ENCODE measurements at regions not wholly inside any gene's neighbourhood (a gene's known extent, or its start where the extent isn't known, plus 50 kb on each side); places are given as distances from the start of the nearest gene placed in this dataset.

DNA sequence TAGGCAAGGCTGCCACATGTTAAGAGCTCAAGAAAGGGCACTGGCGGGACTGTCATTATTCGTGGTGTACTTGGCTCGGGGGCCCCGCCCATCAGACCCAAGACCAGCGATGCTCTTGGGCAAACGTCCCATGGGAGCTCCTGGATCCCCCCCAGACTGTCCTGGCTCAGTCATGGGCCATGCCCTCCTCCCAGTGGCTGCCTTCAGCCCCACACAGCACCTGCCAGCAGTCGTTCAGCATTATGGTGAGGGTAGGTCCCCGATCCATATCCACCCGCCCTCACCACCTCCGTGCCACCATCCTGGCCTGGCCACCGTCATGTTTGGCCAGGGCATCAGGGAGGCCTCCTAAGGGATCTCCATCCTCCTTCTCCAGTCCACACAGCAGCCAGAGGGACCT is 51.4 kb upstream of the IQSEC1 start:
- FAIRE-seq (no peak), DNase-seq (ENCODE audit: low read depth) (no peak)
- TF ChIP-seq, protein P1, sequence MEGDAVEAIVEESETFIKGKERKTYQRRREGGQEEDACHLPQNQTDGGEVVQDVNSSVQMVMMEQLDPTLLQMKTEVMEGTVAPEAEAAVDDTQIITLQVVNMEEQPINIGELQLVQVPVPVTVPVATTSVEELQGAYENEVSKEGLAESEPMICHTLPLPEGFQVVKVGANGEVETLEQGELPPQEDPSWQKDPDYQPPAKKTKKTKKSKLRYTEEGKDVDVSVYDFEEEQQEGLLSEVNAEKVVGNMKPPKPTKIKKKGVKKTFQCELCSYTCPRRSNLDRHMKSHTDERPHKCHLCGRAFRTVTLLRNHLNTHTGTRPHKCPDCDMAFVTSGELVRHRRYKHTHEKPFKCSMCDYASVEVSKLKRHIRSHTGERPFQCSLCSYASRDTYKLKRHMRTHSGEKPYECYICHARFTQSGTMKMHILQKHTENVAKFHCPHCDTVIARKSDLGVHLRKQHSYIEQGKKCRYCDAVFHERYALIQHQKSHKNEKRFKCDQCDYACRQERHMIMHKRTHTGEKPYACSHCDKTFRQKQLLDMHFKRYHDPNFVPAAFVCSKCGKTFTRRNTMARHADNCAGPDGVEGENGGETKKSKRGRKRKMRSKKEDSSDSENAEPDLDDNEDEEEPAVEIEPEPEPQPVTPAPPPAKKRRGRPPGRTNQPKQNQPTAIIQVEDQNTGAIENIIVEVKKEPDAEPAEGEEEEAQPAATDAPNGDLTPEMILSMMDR (IDR thresholded peaks at IDR 0.05; ENCODE audit: insufficient read depth, low read length, severe bottlenecking) = no peak
- H3K4me3 ChIP-seq (ENCODE audit: low read depth, low read length) = no peak overlapping the region
- peaks cover 2% of the 10 kb centered on the region for H3K27me3 ChIP-seq (ENCODE audit: control insufficient read depth, insufficient read depth, low read length)
- H3K36me3 ChIP-seq (ENCODE audit: control insufficient read depth, insufficient read depth, low read length) = no peaks in the 10 kb centered on the region

GRCh38 chr3:13123765-13124164 is 50.5 kb upstream of the IQSEC1 start:
- Histone ChIP-seq H3K27me3 (ENCODE audit: control insufficient read depth, insufficient read depth, low read length) (peaks cover 2% of the 10 kb centered on the region), H3K4me3 (ENCODE audit: low read depth, low read length) (no peak overlapping the region), H3K36me3 (ENCODE audit: control insufficient read depth, insufficient read depth, low read length) (no peaks in the 10 kb centered on the region)
- FAIRE-seq (no peak), DNase-seq (ENCODE audit: low read depth) (no peak)
- TF ChIP-seq, protein P1 (IDR thresholded peaks at IDR 0.05; ENCODE audit: insufficient read depth, low read length, severe bottlenecking) = no peak

- no peak for DNase-seq (ENCODE audit: low read depth)
- TF ChIP-seq, protein P1 (IDR thresholded peaks at IDR 0.05; ENCODE audit: insufficient read depth, low read length, severe bottlenecking) = no peak
- FAIRE-seq = no peak
- peaks cover 2% of the 10 kb centered on the region for H3K27me3 ChIP-seq (ENCODE audit: control insufficient read depth, insufficient read depth, low read length)
- no peak overlapping the region for H3K4me3 ChIP-seq (ENCODE audit: low read depth, low read length)
- no peaks in the 10 kb centered on the region for H3K36me3 ChIP-seq (ENCODE audit: control insufficient read depth, insufficient read depth, low read length)
These were observed 49.9 kb upstream of the IQSEC1 start for GRCh38 chr3:13123013-13123654.
